ENCODE measurements at regions not wholly inside any gene's neighbourhood (a gene's known extent, or its start where the extent isn't known, plus 50 kb on each side); places are given as distances from the start of the nearest gene placed in this dataset.

- H3K4me3 ChIP-seq (replicated peaks in 1 of 2; ENCODE audit: low read depth in 2 of 2, low read length in 2 of 2): no peak overlapping the region
- no peak for TF ChIP-seq CTCF (IDR thresholded peaks at IDR 0.05; ENCODE audit: low read depth, low read length)
- DNase-seq (ENCODE audit: low read depth in 2 of 2): no peak
Measured at GRCh38 chr9:89813482-89813881, 208.7 kb downstream of the GADD45G start.

- H3K4me3 ChIP-seq (replicated peaks in 1 of 2; ENCODE audit: low read depth in 2 of 2, low read length in 2 of 2): no peak overlapping the region
- peak in 1 of 2 donors; percentile 4 for DNase-seq (ENCODE audit: low read depth in 2 of 2)
- no peak for TF ChIP-seq CTCF (IDR thresholded peaks at IDR 0.05; ENCODE audit: low read depth, low read length)
Measured at GRCh38 chr9:89814340-89815040, 209.7 kb downstream of the GADD45G start.

GRCh38 chr9:89815061-89815902 is 210.5 kb downstream of the GADD45G start:
- no peak for DNase-seq (ENCODE audit: low read depth in 2 of 2)
- TF ChIP-seq CTCF (IDR thresholded peaks at IDR 0.05; ENCODE audit: low read depth, low read length): no peak
- no peak overlapping the region for H3K4me3 ChIP-seq (replicated peaks in 1 of 2; ENCODE audit: low read depth in 2 of 2, low read length in 2 of 2)

- TF ChIP-seq CTCF (IDR thresholded peaks at IDR 0.05; ENCODE audit: low read depth, low read length): no peak
- DNase-seq (ENCODE audit: low read depth in 2 of 2): no peak
- H3K4me3 ChIP-seq (replicated peaks in 1 of 2; ENCODE audit: low read depth in 2 of 2, low read length in 2 of 2): no peak overlapping the region
Measured at GRCh38 chr9:89815903-89816573, 211.2 kb downstream of the GADD45G start.

- no peak for TF ChIP-seq CTCF (IDR thresholded peaks at IDR 0.05; ENCODE audit: low read depth, low read length)
- peak in 1 of 2 donors; percentile 33 for DNase-seq (ENCODE audit: low read depth in 2 of 2)
- no peak overlapping the region for H3K4me3 ChIP-seq (replicated peaks in 1 of 2; ENCODE audit: low read depth in 2 of 2, low read length in 2 of 2)
Measured at GRCh38 chr9:89817151-89817950, 212.5 kb downstream of the GADD45G start.

GRCh38 chr9:89820337-89820736 is 215.5 kb downstream of the GADD45G start:
- no peak for DNase-seq (ENCODE audit: low read depth in 2 of 2)
- no peak for TF ChIP-seq CTCF (IDR thresholded peaks at IDR 0.05; ENCODE audit: low read depth, low read length)
- H3K4me3 ChIP-seq (replicated peaks in 1 of 2; ENCODE audit: low read depth in 2 of 2, low read length in 2 of 2): no peak overlapping the region
